Chondrocyte (in vitro differentiated cells): ENCODE measurements at regions not wholly inside any gene's neighbourhood (a gene's known extent, or its start where the extent isn't known, plus 50 kb on each side); places are given as distances from the start of the nearest gene placed in this dataset.

ENCODE experiments used
- DNase-seq: peaks from one replicate; pipeline ENCODE4 v3.0.0; 2021; ENCODE audit warnings: mixed read lengths, low spot score
- H3K27ac Mint-ChIP-seq: one replicate; pipeline ENCODE4 v1.8.0; 2021; ENCODE audit warnings: mild to moderate bottlenecking, moderate library complexity, mixed read lengths; ENCODE audit not compliant: unreplicated experiment
- H3K27me3 Mint-ChIP-seq: 2 replicates; pipeline ENCODE4 v1.8.0; 2021; ENCODE audit warnings: low read depth, mixed read lengths
- H3K36me3 Mint-ChIP-seq: 2 replicates; pipeline ENCODE4 v1.8.0; 2021; ENCODE audit warnings: low read depth, mixed read lengths
- H3K4me1 Mint-ChIP-seq: 2 replicates; pipeline ENCODE4 v1.8.0; 2021; ENCODE audit warnings: low read depth, mild to moderate bottlenecking, mixed read lengths
- H3K4me3 Mint-ChIP-seq: one replicate; pipeline ENCODE4 v1.8.0; 2021; ENCODE audit warnings: mild to moderate bottlenecking, moderate library complexity, mixed read lengths; ENCODE audit not compliant: unreplicated experiment
- H3K9me3 Mint-ChIP-seq: 2 replicates; pipeline ENCODE4 v1.8.0; 2021; ENCODE audit warnings: low read depth, mixed read lengths
- TF ChIP-seq, protein P1 (sequence below): fragments of 200-600 bp; sonication (generic); IDR thresholded peaks from 2 replicates; pipeline ENCODE4 v1.5.0; 2021; ENCODE audit warnings: antibody characterized with exemption, mild to moderate bottlenecking, moderate library complexity

- TF ChIP-seq, protein P1, sequence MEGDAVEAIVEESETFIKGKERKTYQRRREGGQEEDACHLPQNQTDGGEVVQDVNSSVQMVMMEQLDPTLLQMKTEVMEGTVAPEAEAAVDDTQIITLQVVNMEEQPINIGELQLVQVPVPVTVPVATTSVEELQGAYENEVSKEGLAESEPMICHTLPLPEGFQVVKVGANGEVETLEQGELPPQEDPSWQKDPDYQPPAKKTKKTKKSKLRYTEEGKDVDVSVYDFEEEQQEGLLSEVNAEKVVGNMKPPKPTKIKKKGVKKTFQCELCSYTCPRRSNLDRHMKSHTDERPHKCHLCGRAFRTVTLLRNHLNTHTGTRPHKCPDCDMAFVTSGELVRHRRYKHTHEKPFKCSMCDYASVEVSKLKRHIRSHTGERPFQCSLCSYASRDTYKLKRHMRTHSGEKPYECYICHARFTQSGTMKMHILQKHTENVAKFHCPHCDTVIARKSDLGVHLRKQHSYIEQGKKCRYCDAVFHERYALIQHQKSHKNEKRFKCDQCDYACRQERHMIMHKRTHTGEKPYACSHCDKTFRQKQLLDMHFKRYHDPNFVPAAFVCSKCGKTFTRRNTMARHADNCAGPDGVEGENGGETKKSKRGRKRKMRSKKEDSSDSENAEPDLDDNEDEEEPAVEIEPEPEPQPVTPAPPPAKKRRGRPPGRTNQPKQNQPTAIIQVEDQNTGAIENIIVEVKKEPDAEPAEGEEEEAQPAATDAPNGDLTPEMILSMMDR = no peak
- no peak overlapping the region for H3K27ac Mint-ChIP-seq
These were observed 1353.4 kb downstream of the PCDH7 start for GRCh38 chr4:32073542-32073941.

DNA sequence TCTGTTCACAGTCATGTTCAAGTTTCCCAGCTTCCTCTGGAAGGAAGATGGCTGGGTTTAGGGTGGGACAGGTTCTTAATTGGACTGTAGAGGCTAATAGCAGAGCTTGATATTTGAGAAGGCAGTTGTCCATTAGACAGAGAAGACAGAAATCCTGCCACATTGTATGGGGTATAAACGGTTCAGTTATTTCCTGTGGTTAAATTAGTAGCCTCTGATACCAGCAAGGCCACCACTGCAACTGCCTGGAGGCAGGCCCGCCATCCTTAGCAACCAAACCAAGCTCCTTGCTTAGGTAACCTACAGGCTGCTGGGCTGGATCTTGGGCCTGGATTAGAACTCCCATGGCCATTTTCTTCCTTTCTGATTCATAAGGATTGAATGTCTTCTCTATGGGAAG lies 1367.0 kb downstream of the PCDH7 start:
- no peak overlapping the region for H3K4me3 Mint-ChIP-seq
- no peak for DNase-seq
- H3K9me3 Mint-ChIP-seq = no peaks in the 10 kb centered on the region
- H3K27me3 Mint-ChIP-seq = no peaks in the 10 kb centered on the region
- H3K36me3 Mint-ChIP-seq = no peaks in the 10 kb centered on the region
- H3K27ac Mint-ChIP-seq = no peak overlapping the region
- H3K4me1 Mint-ChIP-seq = no peaks in the 10 kb centered on the region
- TF ChIP-seq, protein P1 = no peak

More at GRCh38 chr4:32073542-32073941, 1353.4 kb downstream of the PCDH7 start:
- H3K4me1 Mint-ChIP-seq = no peaks in the 10 kb centered on the region
- H3K36me3 Mint-ChIP-seq = no peaks in the 10 kb centered on the region
- no peaks in the 10 kb centered on the region for H3K9me3 Mint-ChIP-seq
- H3K27me3 Mint-ChIP-seq = no peaks in the 10 kb centered on the region
- no peak for DNase-seq
- no peak overlapping the region for H3K4me3 Mint-ChIP-seq

DNA sequence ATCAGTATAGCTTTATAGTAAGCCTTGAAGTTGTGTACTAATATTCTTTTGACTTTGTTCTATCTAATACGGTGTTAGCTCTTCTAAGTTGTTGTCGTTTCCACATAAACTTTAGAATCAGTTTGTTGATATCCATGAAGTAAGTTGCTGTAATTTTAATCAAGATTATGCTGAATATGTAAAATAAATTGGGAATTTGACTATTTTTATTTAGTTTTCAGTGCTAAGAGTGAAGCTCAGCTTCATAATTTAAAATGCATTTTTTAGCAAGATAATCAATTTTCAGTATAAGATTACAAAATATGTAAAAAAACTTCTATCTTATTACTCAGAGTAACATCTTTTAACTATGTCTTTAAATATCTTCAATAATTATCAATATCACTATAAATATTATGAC lies 1374.8 kb downstream of the PCDH7 start:
- no peaks in the 10 kb centered on the region for H3K36me3 Mint-ChIP-seq
- TF ChIP-seq, protein P1 = no peak
- H3K27me3 Mint-ChIP-seq = no peaks in the 10 kb centered on the region
- H3K4me3 Mint-ChIP-seq = no peak overlapping the region
- peaks cover 14% of the 10 kb centered on the region for H3K4me1 Mint-ChIP-seq
- H3K9me3 Mint-ChIP-seq = peaks cover 7% of the 10 kb centered on the region
- no peak overlapping the region for H3K27ac Mint-ChIP-seq
- no peak for DNase-seq

- H3K27me3 Mint-ChIP-seq = no peaks in the 10 kb centered on the region
These were observed 1382.7 kb downstream of the PCDH7 start for GRCh38 chr4:32102896-32103295.

GRCh38 chr4:32106767-32107166 lies 1386.6 kb downstream of the PCDH7 start:
- no peak for DNase-seq
- Mint-ChIP-seq H3K27me3 (no peaks in the 10 kb centered on the region), H3K4me3 (no peak overlapping the region), H3K36me3 (no peaks in the 10 kb centered on the region), H3K9me3 (peaks cover 7% of the 10 kb centered on the region), H3K4me1 (peaks cover 19% of the 10 kb centered on the region), H3K27ac (no peak overlapping the region)
- TF ChIP-seq, protein P1 = no peak

More at GRCh38 chr4:32102896-32103295, 1382.7 kb downstream of the PCDH7 start:
- Mint-ChIP-seq H3K4me3 (no peak overlapping the region), H3K9me3 (peaks cover 7% of the 10 kb centered on the region), H3K4me1 (peaks cover 5% of the 10 kb centered on the region), H3K27ac (peak overlapping the region; percentile 74), H3K36me3 (no peaks in the 10 kb centered on the region)
- TF ChIP-seq, protein P1 = no peak
- no peak for DNase-seq
